ENCODE measurements at regions not wholly inside any gene's neighbourhood (a gene's known extent, or its start where the extent isn't known, plus 50 kb on each side); places are given as distances from the start of the nearest gene placed in this dataset.
"Not testable (repeated sequence)": the region's sequence is repeated elsewhere in the genome, so short reads cannot be mapped to it uniquely, and the experiment has no call there.

- DNase-seq (ENCODE audit: low read depth) = no peak
Measured at GRCh38 chr10:29794776-29795611, 160.2 kb upstream of the SVIL start.

- no peak for DNase-seq (ENCODE audit: low read depth)
Measured at GRCh38 chr10:29791773-29792172, 157.0 kb upstream of the SVIL start.

GRCh38 chr10:29790207-29790606, 155.4 kb upstream of the SVIL start:
- DNase-seq (ENCODE audit: low read depth) = no peak

GRCh38 chr10:29788113-29788512, 153.3 kb upstream of the SVIL start:
- no peak for DNase-seq (ENCODE audit: low read depth)

GRCh38 chr10:29785701-29786100, 150.9 kb upstream of the SVIL start:
- DNase-seq (ENCODE audit: low read depth) = no peak

- peak; percentile 98 for DNase-seq (ENCODE audit: low read depth)
Measured at GRCh38 chr10:29784175-29784773, 149.5 kb upstream of the SVIL start.

GRCh38 chr10:29783201-29783947, 148.6 kb upstream of the SVIL start:
- DNase-seq (ENCODE audit: low read depth) = no peak

GRCh38 chr10:29780639-29781038, 145.9 kb upstream of the SVIL start:
- DNase-seq (ENCODE audit: low read depth) = no peak

GRCh38 chr10:29780096-29780495, 145.3 kb upstream of the SVIL start:
- no peak for DNase-seq (ENCODE audit: low read depth)

GRCh38 chr10:29776246-29776645, 141.5 kb upstream of the SVIL start:
- DNase-seq (ENCODE audit: low read depth) = no peak

- DNase-seq (ENCODE audit: low read depth) = no peak
Measured at GRCh38 chr10:29774475-29774874, 139.7 kb upstream of the SVIL start.

- DNase-seq (ENCODE audit: low read depth) = no peak
Measured at GRCh38 chr10:29773675-29774091, 138.9 kb upstream of the SVIL start.

GRCh38 chr10:29772403-29772802, 137.6 kb upstream of the SVIL start:
- DNase-seq (ENCODE audit: low read depth) = no peak

GRCh38 chr10:29771376-29771775, 136.6 kb upstream of the SVIL start:
- no peak for DNase-seq (ENCODE audit: low read depth)

GRCh38 chr10:29769277-29769676, 134.5 kb upstream of the SVIL start:
- not testable (repeated sequence) for DNase-seq (ENCODE audit: low read depth)

GRCh38 chr10:29767968-29768367, 133.2 kb upstream of the SVIL start:
- no peak for DNase-seq (ENCODE audit: low read depth)

GRCh38 chr10:29766753-29767152, 132.0 kb upstream of the SVIL start:
- DNase-seq (ENCODE audit: low read depth) = no peak

GRCh38 chr10:29765330-29765729, 130.6 kb upstream of the SVIL start:
- DNase-seq (ENCODE audit: low read depth) = no peak

GRCh38 chr10:29763396-29763795, 128.6 kb upstream of the SVIL start:
- DNase-seq (ENCODE audit: low read depth) = no peak

- no peak for DNase-seq (ENCODE audit: low read depth)
Measured at GRCh38 chr10:29761916-29762315, 127.1 kb upstream of the SVIL start.

- DNase-seq (ENCODE audit: low read depth) = no peak
Measured at GRCh38 chr10:29760138-29760900, 125.5 kb upstream of the SVIL start.
